HEK293 (cell line): ENCODE measurements at regions not wholly inside any gene's neighbourhood (a gene's known extent, or its start where the extent isn't known, plus 50 kb on each side); places are given as distances from the start of the nearest gene placed in this dataset.

ENCODE experiments used
- BCL11B ChIP-seq: fragments of 450-650 bp; formaldehyde crosslinking; IDR thresholded peaks from 2 replicates; pipeline ENCODE4 v1.5.1; 2016; ENCODE audit warnings: low read depth, missing biosample characterization, missing genetic modification characterization
- HIC1 ChIP-seq: fragments of 450-650 bp; formaldehyde crosslinking; IDR thresholded peaks from 2 replicates; pipeline ENCODE4 v1.5.1; 2016; ENCODE audit warnings: missing biosample characterization, missing genetic modification characterization
- PRDM2 ChIP-seq: fragments of 450-650 bp; formaldehyde crosslinking; IDR thresholded peaks from 2 replicates; pipeline ENCODE4 v1.5.1; 2016; ENCODE audit warnings: missing biosample characterization, missing genetic modification characterization, borderline replicate concordance
- PRDM4 ChIP-seq: fragments of 450-650 bp; formaldehyde crosslinking; IDR thresholded peaks from 2 replicates; pipeline ENCODE4 v1.5.1; 2017; ENCODE audit warnings: missing biosample characterization, missing genetic modification characterization
- PRDM6 ChIP-seq: fragments of 450-650 bp; formaldehyde crosslinking; IDR thresholded peaks from 2 replicates; pipeline ENCODE4 v1.5.1; 2017; ENCODE audit warnings: missing biosample characterization, missing genetic modification characterization
- SCRT1 ChIP-seq: fragments of 450-650 bp; formaldehyde crosslinking; IDR thresholded peaks from 2 replicates; pipeline ENCODE4 v1.5.1; 2016; ENCODE audit warnings: missing biosample characterization, missing genetic modification characterization, borderline replicate concordance
- ZFP37 ChIP-seq: fragments of 450-650 bp; formaldehyde crosslinking; IDR thresholded peaks from 2 replicates; pipeline ENCODE4 v1.5.1; 2016; ENCODE audit warnings: missing biosample characterization, missing genetic modification characterization
- ZNF211 ChIP-seq: fragments of 450-650 bp; formaldehyde crosslinking; IDR thresholded peaks from 2 replicates; pipeline ENCODE4 v1.5.1; 2016; ENCODE audit warnings: low read depth, missing biosample characterization, missing genetic modification characterization
- ZNF239 ChIP-seq: fragments of 450-650 bp; formaldehyde crosslinking; IDR thresholded peaks from 2 replicates; pipeline ENCODE4 v1.5.1; 2016; ENCODE audit warnings: missing biosample characterization, missing genetic modification characterization
- ZNF280D ChIP-seq: fragments of 450-650 bp; formaldehyde crosslinking; IDR thresholded peaks from 2 replicates; pipeline ENCODE4 v1.5.1; 2016; ENCODE audit warnings: missing biosample characterization, missing genetic modification characterization
- ZNF513 ChIP-seq: fragments of 450-650 bp; IDR thresholded peaks from 2 replicates; pipeline ENCODE4 v1.5.1; 2018; ENCODE audit warnings: missing biosample characterization, missing genetic modification characterization
- ZNF610 ChIP-seq: fragments of 450-650 bp; formaldehyde crosslinking; IDR thresholded peaks from 2 replicates; pipeline ENCODE4 v1.5.1; 2016; ENCODE audit warnings: missing biosample characterization, missing genetic modification characterization, borderline replicate concordance
- ZNF629 ChIP-seq: fragments of 450-650 bp; formaldehyde crosslinking; IDR thresholded peaks from 2 replicates; pipeline ENCODE4 v1.5.1; 2017; ENCODE audit warnings: missing biosample characterization, missing genetic modification characterization
- ZNF677 ChIP-seq: fragments of 450-650 bp; IDR thresholded peaks from 2 replicates; pipeline ENCODE4 v1.5.0; 2018; ENCODE audit warnings: missing biosample characterization, mild to moderate bottlenecking, missing genetic modification characterization, moderate library complexity
- ZSCAN30 ChIP-seq: fragments of 450-650 bp; IDR thresholded peaks from 2 replicates; pipeline ENCODE4 v1.5.1; 2018; ENCODE audit warnings: missing biosample characterization, mild to moderate bottlenecking, missing genetic modification characterization, moderate library complexity

GRCh38 chr15:96273317-96274086 is 57.0 kb upstream of the NR2F2 start (continued):
- TF ChIP-seq PRDM4 (tag by site-specific recombination), result no peak
- TF ChIP-seq BCL11B, result no peak
- TF ChIP-seq ZNF629 (tag by site-specific recombination), result peak; percentile 44
- no peak for TF ChIP-seq PRDM2 (tag by site-specific recombination)
- no peak for TF ChIP-seq ZNF677 (tag by site-specific recombination)
- TF ChIP-seq SCRT1 (tag by site-specific recombination), result no peak
- no peak for TF ChIP-seq ZNF280D (tag by site-specific recombination)
- peak; percentile 44; the same call in 1 of the 2 replicates for TF ChIP-seq HIC1 (tag by site-specific recombination)
- TF ChIP-seq ZNF610, result no peak
- no peak for TF ChIP-seq ZSCAN30 (tag by site-specific recombination)
- no peak for TF ChIP-seq PRDM6
- TF ChIP-seq ZNF513, result no peak
- TF ChIP-seq ZNF239 (tag by site-specific recombination), result no peak
- no peak for TF ChIP-seq ZNF211 (tag by site-specific recombination)
- 0 out of 2 replicates have a peak, but pooled peaks have one; percentile 49 for TF ChIP-seq ZFP37 (tag by site-specific recombination)
